KBM-7 (cell line): ENCODE measurements at regions not wholly inside any gene's neighbourhood (a gene's known extent, or its start where the extent isn't known, plus 50 kb on each side); places are given as distances from the start of the nearest gene placed in this dataset.

Experiments
- DNase-seq: peaks from one replicate; pipeline ENCODE4 v3.0.0-alpha.2; 2015
- in situ Hi-C: fragments of 300-500 bp; cut with MboI; formaldehyde crosslinking; loops from 2 replicates; pipeline ENCODE4 v1.14.3; 2020; ENCODE audit warnings: low sequenced_read_pairs, low pct_unique_long_range_greater_than_20kb, mixed read lengths

GRCh38 chr10:78613132-78613531 lies 455.6 kb upstream of the ZMIZ1 start:
- in situ Hi-C loops: no loop called here
- no peak for DNase-seq

DNA sequence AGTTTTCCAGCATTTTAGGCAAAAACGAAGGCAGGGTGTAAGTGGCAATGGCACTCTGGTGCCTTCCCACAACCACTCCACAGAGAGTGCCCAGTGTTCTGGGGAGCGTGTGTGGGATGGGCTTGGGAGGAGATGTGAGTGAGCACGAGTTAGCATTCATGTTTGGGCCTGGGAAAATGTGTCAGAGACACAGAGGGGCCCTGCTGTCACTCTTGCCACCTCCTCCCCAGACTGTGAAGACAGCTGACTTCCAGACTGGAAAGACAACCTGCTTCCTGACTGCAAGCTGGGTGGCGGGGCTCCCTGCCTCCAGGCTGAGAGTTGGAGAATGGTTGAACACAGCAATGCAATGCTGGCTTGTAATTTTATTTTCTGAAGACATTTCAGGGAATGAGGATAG lies 454.5 kb upstream of the ZMIZ1 start:
- no peak for DNase-seq
- in situ Hi-C loops: no loop called here

DNA sequence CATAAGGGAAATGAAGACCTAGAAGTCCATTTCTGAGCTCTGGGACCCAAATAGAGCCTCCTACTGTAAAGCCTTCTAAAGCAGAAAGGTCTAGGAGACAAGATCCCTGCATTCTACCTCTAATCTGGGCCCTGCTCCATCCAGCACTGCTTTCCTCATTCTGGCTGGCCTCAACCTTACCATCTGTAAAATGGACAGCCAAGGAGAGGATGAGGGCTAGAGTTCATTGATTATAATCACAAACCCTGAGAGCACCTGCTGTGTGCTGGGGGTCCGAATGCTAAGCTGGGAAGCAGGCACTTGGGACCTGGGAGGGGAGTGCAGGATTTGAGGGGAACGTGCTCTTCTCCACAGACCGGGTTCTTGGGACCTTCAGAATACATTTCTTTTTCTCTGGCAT lies 454.0 kb upstream of the ZMIZ1 start:
- in situ Hi-C loops: no loop called here
- DNase-seq: no peak

DNA sequence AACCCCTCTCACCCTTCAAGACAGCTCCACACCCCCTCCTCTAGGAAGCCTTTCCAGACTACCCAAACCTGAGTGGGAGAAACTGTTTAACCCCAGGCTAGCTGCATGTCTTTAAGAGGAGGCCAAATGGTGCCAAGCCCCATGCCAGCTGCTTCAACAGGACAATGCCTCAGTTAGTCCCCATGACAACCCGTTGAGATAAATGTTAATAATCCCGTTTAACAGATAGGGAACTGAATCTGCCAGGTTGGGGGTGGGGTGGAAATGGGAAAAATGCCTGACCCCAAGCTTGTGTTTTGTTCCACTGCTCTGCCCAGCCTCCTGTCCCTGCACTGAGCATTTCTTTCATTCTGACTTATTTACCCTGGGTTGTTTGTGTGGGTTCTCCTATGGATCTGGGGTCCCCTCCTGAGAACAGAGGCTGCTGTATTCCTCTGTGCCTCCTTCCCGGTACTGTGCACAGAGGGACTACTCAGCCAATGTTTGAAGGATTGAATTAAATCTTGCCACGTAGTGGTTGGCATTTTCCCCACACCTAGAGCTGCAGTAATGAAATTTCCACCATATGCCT lies 452.6 kb upstream of the ZMIZ1 start:
- in situ Hi-C loops: no loop called here
- DNase-seq: no peak

GRCh38 chr10:78617115-78617514 lies 451.7 kb upstream of the ZMIZ1 start:
- in situ Hi-C loops: no loop called here
- no peak for DNase-seq

DNA sequence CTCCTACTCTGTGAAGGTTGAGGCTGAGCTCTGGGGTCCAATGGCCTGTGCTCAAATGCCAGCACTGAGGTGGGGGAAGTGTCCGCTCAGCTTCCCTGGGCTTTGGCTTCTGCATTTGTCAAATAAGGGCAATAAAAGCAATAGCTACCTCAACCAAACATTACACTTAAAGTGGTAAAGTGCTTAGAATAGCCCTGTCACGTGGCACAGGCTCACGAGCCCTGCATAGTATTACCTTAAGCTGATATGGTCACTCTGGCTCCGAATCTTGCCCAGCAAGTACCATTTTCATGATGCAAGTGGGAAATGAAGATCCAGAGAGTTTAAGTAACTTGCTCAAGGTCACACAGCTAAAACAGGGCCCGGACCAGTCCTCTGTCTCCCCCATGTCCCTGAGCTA lies 451.1 kb upstream of the ZMIZ1 start:
- no peak for DNase-seq
- in situ Hi-C loops: no loop called here

GRCh38 chr10:78618050-78618449 lies 450.7 kb upstream of the ZMIZ1 start:
- in situ Hi-C loops: no loop called here
- no peak for DNase-seq

- in situ Hi-C loops: no loop called here
- DNase-seq: no peak
Observed at GRCh38 chr10:78619115-78619851, 449.5 kb upstream of the ZMIZ1 start.

GRCh38 chr10:78619896-78620295 lies 448.9 kb upstream of the ZMIZ1 start:
- DNase-seq: no peak
- in situ Hi-C loops: no loop called here

DNA sequence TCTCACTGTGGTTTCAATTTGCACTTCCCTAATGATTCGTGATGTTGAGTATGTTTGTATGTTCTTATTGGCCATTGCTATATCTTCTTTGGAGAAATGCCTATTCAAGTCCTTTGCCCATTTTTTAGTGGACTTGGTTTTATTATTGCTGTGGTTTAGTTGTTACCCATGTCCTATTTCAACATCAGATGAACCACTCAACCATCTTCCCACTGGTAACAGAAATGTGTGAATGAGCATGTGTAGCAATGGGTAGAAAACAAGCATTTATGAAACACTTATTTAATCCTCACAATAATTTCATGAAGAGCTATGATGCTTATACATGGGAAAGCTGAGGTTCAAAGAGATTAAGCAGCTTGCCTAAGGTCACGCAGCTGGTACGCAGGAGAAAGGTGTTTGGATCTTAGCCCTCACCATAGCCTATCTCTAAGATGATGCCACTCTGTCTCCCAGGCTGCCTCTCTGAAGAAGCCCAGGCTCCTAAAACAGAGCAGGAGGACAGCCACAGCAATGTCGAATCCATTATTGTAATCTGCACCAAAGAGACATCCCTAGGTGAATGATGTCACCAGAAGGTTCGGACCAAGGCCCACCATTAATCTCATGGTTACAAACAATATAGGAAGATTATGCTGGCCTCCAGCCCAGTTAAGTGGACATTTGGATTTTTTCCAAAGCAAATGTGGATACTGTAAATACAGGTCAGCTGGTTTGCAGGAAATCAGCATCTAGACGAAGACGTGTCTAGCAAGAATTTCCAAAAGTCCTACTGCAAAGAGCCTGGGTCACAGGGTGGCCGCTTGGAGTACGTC lies 447.6 kb upstream of the ZMIZ1 start:
- DNase-seq: no peak
- in situ Hi-C loops: no loop called here

DNA sequence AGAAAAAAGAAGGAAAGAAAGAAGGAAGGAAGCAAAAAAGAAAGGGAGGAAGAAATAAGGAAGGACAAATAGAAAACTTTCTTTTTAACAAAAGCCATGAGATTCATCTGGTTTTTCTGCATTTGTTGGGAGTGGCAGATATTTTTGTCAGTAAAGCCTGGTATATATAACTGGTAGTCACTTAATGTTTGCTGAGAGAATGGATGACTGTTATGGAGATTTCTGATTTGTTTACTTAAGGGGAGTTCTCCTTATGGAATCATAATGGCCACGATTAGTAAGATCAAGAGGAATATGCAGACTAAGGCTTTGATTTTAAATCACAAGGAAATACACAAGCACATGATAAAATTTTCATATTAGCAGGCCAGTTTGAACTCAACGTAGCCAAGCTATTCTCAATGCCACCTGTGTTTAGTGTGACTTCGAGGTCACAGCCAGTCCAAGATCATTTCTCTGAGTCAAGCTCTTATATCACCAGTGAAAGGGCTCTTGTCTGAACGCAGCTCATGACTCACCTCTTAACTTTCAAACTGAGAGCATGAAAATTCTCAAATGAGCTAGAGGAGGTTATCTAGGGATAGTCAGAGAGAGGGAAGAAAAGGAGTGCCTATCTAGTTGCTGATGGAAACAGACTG lies 445.1 kb upstream of the ZMIZ1 start:
- DNase-seq: no peak
- in situ Hi-C loops: no loop called here

DNA sequence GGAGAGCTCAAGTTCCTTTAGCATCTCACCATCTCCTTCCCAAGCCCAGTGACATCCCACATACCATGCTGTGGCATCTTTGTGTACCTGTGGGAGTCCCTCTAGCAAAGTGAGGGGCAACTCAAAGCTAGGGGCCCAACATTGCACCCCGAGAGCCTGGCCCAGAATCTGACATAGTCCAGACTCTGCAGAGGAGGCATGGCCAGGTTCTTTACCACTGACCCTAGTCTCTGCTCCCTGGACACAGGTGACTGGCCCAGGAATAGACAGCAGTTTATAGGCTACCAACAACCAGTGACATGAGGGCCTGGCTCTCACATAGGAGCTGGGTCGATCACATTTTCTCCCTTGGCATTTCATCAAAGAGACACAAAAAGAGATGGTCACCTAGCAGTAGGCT lies 444.0 kb upstream of the ZMIZ1 start:
- no peak for DNase-seq
- in situ Hi-C loops: no loop called here

- DNase-seq: no peak
- in situ Hi-C loops: no loop called here
Observed at GRCh38 chr10:78626471-78626870, 442.3 kb upstream of the ZMIZ1 start.

DNA sequence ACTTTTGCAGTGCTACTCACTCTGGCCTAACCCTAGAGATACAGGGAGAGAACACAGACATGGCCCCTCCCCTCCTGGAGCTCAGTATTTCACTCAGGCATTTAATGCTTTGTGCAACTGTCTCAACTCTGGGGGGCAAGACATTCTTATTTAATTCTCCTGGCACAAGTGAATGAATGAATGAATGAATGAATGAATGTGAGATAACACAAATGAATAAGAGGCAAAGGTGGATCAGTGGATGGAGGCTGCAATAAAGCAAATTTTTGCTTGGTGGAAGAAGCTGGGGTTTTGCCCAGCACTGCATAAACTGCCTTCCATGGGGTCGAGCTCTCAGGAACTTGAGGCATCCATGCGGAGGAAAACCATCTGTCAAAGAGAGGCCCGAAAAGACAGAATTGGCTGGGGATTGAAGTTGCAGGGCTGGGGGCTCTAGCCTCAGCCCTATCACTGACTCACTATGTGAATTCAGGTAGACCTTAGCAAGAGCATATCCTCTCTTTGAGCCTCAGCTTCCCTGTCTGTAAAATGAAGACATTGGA lies 441.4 kb upstream of the ZMIZ1 start:
- no peak for DNase-seq
- in situ Hi-C loops: no loop called here

DNA sequence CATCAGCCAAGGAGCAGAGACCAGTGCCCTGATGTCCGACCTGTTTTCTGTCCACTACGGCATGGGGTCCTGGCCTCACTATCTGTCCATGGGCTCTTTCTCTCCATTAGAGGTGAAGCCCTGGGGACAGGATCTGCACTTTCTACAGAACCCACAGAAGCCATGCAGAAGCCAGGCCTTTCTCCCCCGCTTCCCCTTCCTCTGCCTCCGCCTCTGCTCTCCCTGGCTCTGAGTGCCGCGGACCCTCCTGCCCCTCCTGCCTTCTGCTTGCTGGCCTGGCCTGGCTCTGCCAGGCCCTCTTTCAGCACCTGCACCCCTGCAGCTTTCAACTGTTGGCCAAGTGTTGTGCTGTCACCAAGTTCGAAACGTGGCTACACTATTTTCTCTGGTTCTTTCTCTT lies 439.8 kb upstream of the ZMIZ1 start:
- in situ Hi-C loops: no loop called here
- DNase-seq: peak; percentile 7

DNA sequence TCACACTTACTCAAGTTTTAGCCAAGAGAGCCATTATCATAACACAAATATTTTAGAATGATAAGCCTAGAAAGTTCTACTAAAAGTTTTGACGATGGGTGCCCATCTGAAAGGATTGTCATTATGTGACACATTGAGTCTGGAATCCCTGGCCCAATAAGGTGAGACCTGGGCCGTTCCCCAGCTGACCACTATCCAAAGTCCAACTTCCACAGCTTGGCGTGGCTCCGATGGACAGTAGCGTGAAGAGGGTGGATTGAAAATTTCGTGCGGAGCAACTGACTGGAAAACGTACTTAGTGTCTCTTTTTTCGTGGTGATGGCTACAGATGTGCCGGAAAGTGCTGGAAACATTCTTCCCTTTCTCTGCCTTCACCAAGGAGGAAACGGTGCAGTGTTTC lies 439.0 kb upstream of the ZMIZ1 start:
- DNase-seq: no peak
- in situ Hi-C loops: no loop called here

DNA sequence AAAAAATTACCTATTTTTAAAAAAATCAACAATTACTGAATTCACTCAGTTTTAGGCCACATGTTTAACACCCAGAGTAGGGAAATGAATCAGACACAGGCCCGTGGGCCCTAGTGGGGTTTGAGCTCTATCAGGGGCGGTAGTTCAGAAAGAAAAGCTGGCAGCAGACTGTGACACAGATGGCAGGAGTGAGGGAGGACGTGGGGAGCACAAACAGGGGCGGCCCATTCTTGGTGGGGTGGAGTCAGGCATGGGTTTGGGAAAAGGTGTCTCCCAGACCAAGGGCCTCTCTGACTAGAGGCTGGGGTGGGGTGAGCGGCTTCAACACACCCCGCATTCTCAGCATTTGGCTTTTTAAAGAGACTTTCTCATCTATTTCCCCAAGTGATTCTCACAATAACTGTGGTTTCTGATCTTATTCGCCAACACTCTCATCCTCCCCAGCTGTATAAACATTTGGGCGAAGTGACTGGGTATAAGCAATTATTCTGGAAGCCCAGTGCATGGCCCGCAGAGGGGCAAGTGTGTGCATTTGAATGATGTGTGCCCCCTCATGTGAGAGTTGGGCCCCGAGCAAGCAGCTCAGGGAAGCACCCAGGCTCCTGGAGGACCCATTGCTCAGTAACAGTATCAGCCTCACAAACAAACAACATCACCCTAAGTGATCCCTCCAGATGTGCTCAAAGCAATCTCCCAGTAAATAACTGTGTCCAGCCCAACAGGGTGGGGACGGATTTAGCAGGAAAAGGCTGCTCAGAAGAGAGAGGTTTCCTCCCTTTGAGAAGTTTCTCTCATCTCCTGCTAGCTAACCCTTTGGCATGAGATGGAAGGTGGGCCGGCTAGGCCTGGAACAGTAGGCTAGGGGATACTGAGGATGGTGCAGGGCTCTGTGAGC lies 437.6 kb upstream of the ZMIZ1 start:
- in situ Hi-C loops: no loop called here
- no peak for DNase-seq

GRCh38 chr10:78634389-78634815 lies 434.4 kb upstream of the ZMIZ1 start:
- DNase-seq: no peak
- in situ Hi-C loops: no loop called here

GRCh38 chr10:78634835-78635234 lies 433.9 kb upstream of the ZMIZ1 start:
- no peak for DNase-seq

More at GRCh38 chr10:78634835-78635234, 433.9 kb upstream of the ZMIZ1 start:
- in situ Hi-C loops: no loop called here
